H1 (cell line): ENCODE measurements at regions not wholly inside any gene's neighbourhood (a gene's known extent, or its start where the extent isn't known, plus 50 kb on each side); places are given as distances from the start of the nearest gene placed in this dataset.

Experiments used
- CREB1 ChIP-seq: IDR thresholded peaks from 2 replicates; pipeline ENCODE4 v1.6.1; 2012; ENCODE audit warnings: inconsistent platforms
- FOSL1 ChIP-seq: IDR thresholded peaks from 2 replicates; pipeline ENCODE4 v1.6.1; 2011; ENCODE audit warnings: mild to moderate bottlenecking, low read depth, low read length, moderate library complexity; ENCODE audit not compliant: insufficient read depth

DNA sequence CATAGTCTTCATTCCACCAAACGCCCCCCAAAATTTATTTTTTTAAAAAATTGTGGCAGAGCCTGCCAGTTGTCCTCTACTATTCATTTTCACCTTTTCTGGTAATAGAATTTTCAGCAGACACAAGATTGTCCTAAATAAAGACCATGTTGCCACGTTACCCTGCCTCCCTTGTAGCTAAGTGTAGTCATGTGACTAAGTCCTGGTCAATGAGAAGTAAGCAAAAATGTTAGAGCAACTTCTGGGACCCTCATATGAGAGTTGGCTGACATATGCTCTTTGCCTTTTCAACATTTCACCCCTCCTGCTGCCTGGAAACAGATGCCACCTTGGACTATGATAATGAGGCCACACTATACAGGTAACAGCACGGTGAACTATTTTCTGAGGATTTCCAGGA is 203.1 kb downstream of the PIK3R1 start (continued):
- no peak for TF ChIP-seq FOSL1
- TF ChIP-seq CREB1 = no peak
